H9 (cell line): ENCODE measurements at regions not wholly inside any gene's neighbourhood (a gene's known extent, or its start where the extent isn't known, plus 50 kb on each side); places are given as distances from the start of the nearest gene placed in this dataset.

Experiments used
- DNase-seq: peaks from one replicate; pipeline ENCODE4 v3.0.0-alpha.2; 2017
- H2AFZ ChIP-seq: one replicate; pipeline ENCODE4 v1.6.1; 2013; ENCODE audit warnings: mild to moderate bottlenecking, low read length, control low read depth, moderate library complexity
- H2AK5ac ChIP-seq: 2 replicates; pipeline ENCODE4 v1.6.1; 2013; ENCODE audit warnings: low read length, control low read depth, mixed read lengths; ENCODE audit not compliant: insufficient read length
- H2BK120ac ChIP-seq: one replicate; pipeline ENCODE4 v1.6.1; 2013; ENCODE audit warnings: low read depth, mild to moderate bottlenecking, low read length, control low read depth, inconsistent platforms; ENCODE audit not compliant: poor library complexity, severe bottlenecking
- H2BK12ac ChIP-seq: 2 replicates; pipeline ENCODE4 v1.6.1; 2013; ENCODE audit warnings: low read length, control low read depth, mixed read lengths, low read depth; ENCODE audit not compliant: insufficient read length
- H2BK15ac ChIP-seq: 2 replicates; pipeline ENCODE4 v1.6.1; 2013; ENCODE audit warnings: low read depth, low read length, control low read depth
- H2BK20ac ChIP-seq: one replicate; pipeline ENCODE4 v1.6.1; 2013; ENCODE audit warnings: low read depth, mild to moderate bottlenecking, low read length, control low read depth, inconsistent platforms; ENCODE audit not compliant: poor library complexity, severe bottlenecking
- H2BK5ac ChIP-seq: 2 replicates; pipeline ENCODE4 v1.6.1; 2013; ENCODE audit warnings: low read length, control low read depth, mixed read lengths; ENCODE audit not compliant: insufficient read length
- H3K14ac ChIP-seq: 2 replicates; pipeline ENCODE4 v1.6.1; 2013; ENCODE audit warnings: low read length, control low read depth; ENCODE audit not compliant: insufficient read depth
- H3K18ac ChIP-seq: 2 replicates; pipeline ENCODE4 v1.6.1; 2013; ENCODE audit warnings: low read depth, mild to moderate bottlenecking, mixed read lengths, low read length, control low read depth; ENCODE audit not compliant: insufficient read length
- H3K23ac ChIP-seq: 2 replicates; pipeline ENCODE4 v1.6.1; 2013; ENCODE audit warnings: low read length, control low read depth, mixed read lengths, low read depth; ENCODE audit not compliant: insufficient read length
- H3K23me2 ChIP-seq: 2 replicates; pipeline ENCODE4 v1.6.1; 2013; ENCODE audit warnings: low read depth, mild to moderate bottlenecking, mixed read lengths, low read length, control low read depth; ENCODE audit not compliant: insufficient read length, poor library complexity, severe bottlenecking
- H3K27ac ChIP-seq: 2 replicates; pipeline ENCODE4 v1.5.1; 2013; ENCODE audit warnings: low read length, control low read depth, mixed read lengths, low read depth; ENCODE audit not compliant: insufficient read length
- H3K27me3 ChIP-seq: 2 replicates; pipeline ENCODE4 v1.6.1; 2013; ENCODE audit warnings: low read length, control low read depth, inconsistent platforms; ENCODE audit not compliant: insufficient read depth
- H3K4ac ChIP-seq: 2 replicates; pipeline ENCODE4 v1.6.1; 2013; ENCODE audit warnings: low read depth, mild to moderate bottlenecking, control low read depth, inconsistent platforms, low read length, moderate library complexity
- H3K4me1 ChIP-seq: 2 replicates; pipeline ENCODE4 v1.6.1; 2013; ENCODE audit warnings: low read length, control low read depth, inconsistent platforms; ENCODE audit not compliant: insufficient read depth
- H3K4me2 ChIP-seq: 2 replicates; pipeline ENCODE4 v1.6.1; 2013; ENCODE audit warnings: low read length, control low read depth, mixed read lengths; ENCODE audit not compliant: insufficient read length, insufficient read depth
- H3K56ac ChIP-seq: 2 replicates; pipeline ENCODE4 v1.6.1; 2013; ENCODE audit warnings: low read depth, mild to moderate bottlenecking, mixed read lengths, low read length, control low read depth; ENCODE audit not compliant: insufficient read length
- H3K79me1 ChIP-seq: 2 replicates; pipeline ENCODE4 v1.6.1; 2013; ENCODE audit warnings: low read depth, mild to moderate bottlenecking, moderate library complexity, low read length, control low read depth, inconsistent platforms; ENCODE audit not compliant: insufficient read depth, poor library complexity, severe bottlenecking
- H3K79me2 ChIP-seq: 2 replicates; pipeline ENCODE4 v1.6.1; 2013; ENCODE audit warnings: low read length, control low read depth, inconsistent platforms; ENCODE audit not compliant: insufficient read depth
- H3K9ac ChIP-seq: 2 replicates; pipeline ENCODE4 v1.6.1; 2013; ENCODE audit warnings: low read length, control low read depth, mixed read lengths; ENCODE audit not compliant: insufficient read length; ENCODE audit errors: extremely low read depth
- H3K9me3 ChIP-seq: one replicate; pipeline ENCODE4 v1.6.1; 2013; ENCODE audit warnings: low read depth, low read length, inconsistent platforms; ENCODE audit not compliant: control insufficient read depth
- H3T11ph ChIP-seq: one replicate; pipeline ENCODE4 v1.6.1; 2013; ENCODE audit warnings: mild to moderate bottlenecking, low read length, control low read depth, inconsistent platforms
- H4K20me1 ChIP-seq: one replicate; pipeline ENCODE4 v1.6.1; 2013; ENCODE audit not compliant: control insufficient read depth, insufficient read length, insufficient read depth
- H4K5ac ChIP-seq: 2 replicates; pipeline ENCODE4 v1.6.1; 2013; ENCODE audit warnings: low read depth, mild to moderate bottlenecking, mixed read lengths, low read length, control low read depth; ENCODE audit not compliant: insufficient read length
- H4K8ac ChIP-seq: replicated peaks from 2 replicates; pipeline ENCODE4 v1.6.1; 2013; ENCODE audit warnings: low read length, control low read depth, mixed read lengths, low read depth; ENCODE audit not compliant: insufficient read length
- H4K91ac ChIP-seq: 2 replicates; pipeline ENCODE4 v1.6.1; 2013; ENCODE audit warnings: low read depth, mild to moderate bottlenecking, moderate library complexity, mixed read lengths, low read length, control low read depth; ENCODE audit not compliant: insufficient read length
- H3K27ac Mint-ChIP-seq, 3 experiments: 2 replicates in 2 of 3; 3 replicates in 1 of 3; pipeline ENCODE4 v1.8.0; 2020 to 2021; ENCODE audit warnings: mixed read lengths in 3 of 3, mild to moderate bottlenecking in 1 of 3, moderate library complexity in 1 of 3
- H3K27me3 Mint-ChIP-seq: 2 replicates; pipeline ENCODE4 v1.8.0; 2021; ENCODE audit warnings: low read depth, mild to moderate bottlenecking, moderate library complexity, mixed read lengths
- H3K36me3 Mint-ChIP-seq, 3 experiments: 2 replicates in 2 of 3; 3 replicates in 1 of 3; pipeline ENCODE4 v1.8.0; 2020 to 2021; ENCODE audit warnings: low read depth in 3 of 3, mixed read lengths in 3 of 3; ENCODE audit not compliant: insufficient read depth in 1 of 3
- H3K4me1 Mint-ChIP-seq, 2 experiments: 2 replicates each; pipeline ENCODE4 v1.8.0; 2020; ENCODE audit warnings: mixed read lengths in 2 of 2
- H3K4me3 Mint-ChIP-seq, 2 experiments: 2 replicates in 1 of 2; 3 replicates in 1 of 2; pipeline ENCODE4 v1.8.0; 2020 to 2021; ENCODE audit warnings: mild to moderate bottlenecking in 2 of 2, mixed read lengths in 2 of 2, moderate library complexity in 1 of 2
- H3K9me3 Mint-ChIP-seq, 2 experiments: 2 replicates in 1 of 2; 3 replicates in 1 of 2; pipeline ENCODE4 v1.8.0; 2020; ENCODE audit warnings: mild to moderate bottlenecking in 2 of 2, mixed read lengths in 2 of 2, moderate library complexity in 1 of 2
- WGBS: extraction: QIAGEN DNeasy Blood & Tissue Kit; methylation state at CpG from one replicate; pipeline ENCODE4 v1.1.7; 2013; ENCODE audit warnings: missing lambda C conversion rate, low lambda C conversion rate, mixed read lengths; ENCODE audit not compliant: insufficient read length; ENCODE audit errors: extremely low coverage; 5-methylcytosine and 5-hydroxymethylcytosine counted together
- TF ChIP-seq, protein P1 (sequence below): fragments of 200-600 bp; sonication (generic); conservative IDR thresholded peaks from 3 replicates; pipeline ENCODE4 v1.8.0; 2021; ENCODE audit warnings: antibody characterized with exemption, mild to moderate bottlenecking

DNA sequence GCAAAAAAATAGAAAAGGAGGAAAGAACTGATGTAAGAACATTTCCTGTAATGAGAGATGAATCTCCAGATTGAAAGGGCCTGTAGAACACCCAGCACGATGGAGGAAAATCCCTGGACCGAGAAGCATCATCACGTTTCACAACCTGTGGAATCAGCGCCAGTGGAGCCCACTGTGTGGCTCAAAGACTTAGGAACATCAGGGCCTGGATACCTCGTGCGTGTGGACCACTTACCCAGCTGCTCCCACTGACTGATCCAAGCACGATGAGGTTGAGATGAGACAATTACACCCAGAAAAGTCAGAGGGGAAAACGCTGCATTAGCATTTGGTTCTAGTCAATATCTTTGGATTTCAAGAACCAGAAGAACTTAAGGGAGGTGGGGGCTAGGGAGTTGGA lies 224.6 kb downstream of the SYK start:
- Histone ChIP-seq H3K4ac (no peak overlapping the region), H2AFZ (no peak overlapping the region), H3K27ac (no peak overlapping the region), H3K79me2 (no peaks in the 10 kb centered on the region), H2BK5ac (no peak overlapping the region), H3K4me2 (no peak overlapping the region), H2BK120ac (no peak overlapping the region), H3K79me1 (no peaks in the 10 kb centered on the region), H4K91ac (no peak overlapping the region), H3T11ph (no peak overlapping the region), H2BK12ac (no peak overlapping the region), H3K18ac (no peak overlapping the region), H3K23me2 (no peaks in the 10 kb centered on the region), H3K27me3 (no peaks in the 10 kb centered on the region), H3K9me3 (no peaks in the 10 kb centered on the region), H4K20me1 (no peaks in the 10 kb centered on the region), H2AK5ac (no peak overlapping the region), H3K9ac (no peak overlapping the region), H3K56ac (no peak overlapping the region), H3K4me1 (no peaks in the 10 kb centered on the region), H2BK15ac (no peak overlapping the region), H2BK20ac (no peak overlapping the region), H3K23ac (no peak overlapping the region), H3K14ac (no peak overlapping the region), H4K8ac (no peak overlapping the region), H4K5ac (no peak overlapping the region)
- H3K27me3 Mint-ChIP-seq, result peaks cover 5% of the 10 kb centered on the region
- DNase-seq, result no peak
- H3K9me3 Mint-ChIP-seq, result no peaks in the 10 kb centered on the region; a peak in 1 of 5 replicates
- 0 out of 4 replicates have a peak, but pooled peaks cover 0 to 3% of the 10 kb centered on the region in 2 experiments for H3K4me1 Mint-ChIP-seq
- WGBS, result no CpG with 5 or more reads among the region's 8 CpGs
- no peaks in the 10 kb centered on the region for H3K36me3 Mint-ChIP-seq
- TF ChIP-seq, protein P1, sequence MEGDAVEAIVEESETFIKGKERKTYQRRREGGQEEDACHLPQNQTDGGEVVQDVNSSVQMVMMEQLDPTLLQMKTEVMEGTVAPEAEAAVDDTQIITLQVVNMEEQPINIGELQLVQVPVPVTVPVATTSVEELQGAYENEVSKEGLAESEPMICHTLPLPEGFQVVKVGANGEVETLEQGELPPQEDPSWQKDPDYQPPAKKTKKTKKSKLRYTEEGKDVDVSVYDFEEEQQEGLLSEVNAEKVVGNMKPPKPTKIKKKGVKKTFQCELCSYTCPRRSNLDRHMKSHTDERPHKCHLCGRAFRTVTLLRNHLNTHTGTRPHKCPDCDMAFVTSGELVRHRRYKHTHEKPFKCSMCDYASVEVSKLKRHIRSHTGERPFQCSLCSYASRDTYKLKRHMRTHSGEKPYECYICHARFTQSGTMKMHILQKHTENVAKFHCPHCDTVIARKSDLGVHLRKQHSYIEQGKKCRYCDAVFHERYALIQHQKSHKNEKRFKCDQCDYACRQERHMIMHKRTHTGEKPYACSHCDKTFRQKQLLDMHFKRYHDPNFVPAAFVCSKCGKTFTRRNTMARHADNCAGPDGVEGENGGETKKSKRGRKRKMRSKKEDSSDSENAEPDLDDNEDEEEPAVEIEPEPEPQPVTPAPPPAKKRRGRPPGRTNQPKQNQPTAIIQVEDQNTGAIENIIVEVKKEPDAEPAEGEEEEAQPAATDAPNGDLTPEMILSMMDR, result no peak
- no peak overlapping the region; a peak in 1 of 7 replicates for H3K27ac Mint-ChIP-seq
- no peak overlapping the region for H3K4me3 Mint-ChIP-seq
